ENCODE measurements at regions not wholly inside any gene's neighbourhood (a gene's known extent, or its start where the extent isn't known, plus 50 kb on each side); places are given as distances from the start of the nearest gene placed in this dataset.

DNA sequence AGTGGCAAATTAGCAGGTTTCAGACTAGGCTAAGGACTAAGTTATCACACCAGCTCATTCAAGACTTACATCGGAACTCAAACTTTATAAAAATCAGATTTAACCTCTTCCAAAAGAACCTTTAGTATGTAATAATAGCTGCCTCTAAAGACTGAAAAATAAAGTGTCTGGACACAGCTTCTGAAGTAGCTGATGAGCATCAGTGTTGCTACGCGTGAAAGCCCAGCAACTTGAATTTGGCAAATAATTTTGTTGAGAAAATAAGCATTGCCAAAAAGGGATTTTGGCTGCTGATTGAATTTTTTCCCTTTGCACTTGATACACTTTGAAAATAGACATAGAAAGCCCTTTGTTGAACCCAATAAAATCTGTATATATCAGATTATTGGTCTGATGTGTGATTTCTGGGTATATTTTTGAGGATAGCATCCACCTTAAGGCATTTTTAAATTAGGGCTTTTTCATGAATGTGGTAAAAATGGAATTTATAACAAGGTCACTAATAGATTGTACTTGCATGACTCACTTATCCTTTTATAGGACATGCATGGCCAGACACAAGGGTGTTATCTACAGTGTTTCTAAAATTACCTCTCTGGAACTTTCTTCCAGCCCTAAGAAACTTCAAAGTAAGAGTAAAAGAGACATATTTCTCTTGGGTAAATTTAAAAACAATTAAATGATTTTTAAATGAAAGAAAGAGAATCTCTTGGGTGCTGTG lies 350.4 kb downstream of the TENT5A start:
- no peak overlapping the region for H3K27ac Mint-ChIP-seq (ENCODE audit: low read depth)
- ATAC-seq (replicated peaks; ENCODE audit: extremely low read depth, poor library complexity, severe bottlenecking) (no peak), DNase-seq (ENCODE audit: low spot score in 2 of 2) (no peak)
- no peaks in the 10 kb centered on the region for H3K36me3 Mint-ChIP-seq (ENCODE audit: insufficient read depth)
- H3K4me3 Mint-ChIP-seq: no peak overlapping the region
- H3K4me1 Mint-ChIP-seq: no peaks in the 10 kb centered on the region
- H3K9me3 Mint-ChIP-seq: no peaks in the 10 kb centered on the region
- H3K27me3 Mint-ChIP-seq: no peaks in the 10 kb centered on the region

DNA sequence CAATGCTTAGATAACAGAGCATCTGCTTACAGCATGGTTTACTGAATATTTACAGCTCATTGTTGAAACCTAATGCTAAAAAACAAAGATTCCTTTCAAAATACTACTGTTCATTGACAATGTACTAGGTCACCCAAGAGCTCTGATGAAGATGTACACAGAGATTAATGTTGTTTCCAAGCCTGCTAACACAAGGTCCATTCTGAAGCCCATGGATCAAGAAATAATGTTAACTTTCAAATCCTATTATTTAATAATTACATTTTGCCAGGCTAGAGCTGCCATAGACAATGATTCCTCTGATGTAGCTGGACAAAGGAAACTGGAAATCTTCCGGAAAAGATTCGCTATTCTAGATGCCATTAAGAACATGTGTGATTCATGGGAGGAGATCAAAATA lies 355.6 kb downstream of the TENT5A start:
- no peaks in the 10 kb centered on the region for H3K9me3 Mint-ChIP-seq
- H3K4me3 Mint-ChIP-seq: no peak overlapping the region
- no peaks in the 10 kb centered on the region for H3K4me1 Mint-ChIP-seq

DNA sequence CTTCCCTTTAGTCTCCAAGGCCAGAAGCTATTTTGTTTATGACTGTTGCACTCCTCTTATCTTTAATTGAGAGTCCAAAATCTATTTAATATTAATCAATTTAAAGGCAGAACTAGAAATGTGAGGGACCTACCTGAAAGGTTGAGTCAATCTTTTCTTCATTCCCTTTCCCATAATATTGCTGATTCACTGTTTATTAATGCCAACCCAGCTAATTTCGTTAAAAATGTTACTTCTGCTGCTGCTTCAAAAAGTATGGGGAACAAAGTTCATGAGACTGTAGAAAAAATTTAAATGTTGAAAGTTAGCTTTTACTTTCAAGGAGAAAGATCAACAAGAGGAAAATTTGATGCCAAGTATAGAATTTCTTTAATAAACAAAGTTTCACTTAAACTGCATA lies 365.3 kb downstream of the TENT5A start:
- DNase-seq (ENCODE audit: low spot score in 2 of 2) (no peak), ATAC-seq (replicated peaks; ENCODE audit: extremely low read depth, poor library complexity, severe bottlenecking) (no peak)
- Mint-ChIP-seq H3K4me1 (no peaks in the 10 kb centered on the region), H3K36me3 (ENCODE audit: insufficient read depth) (no peaks in the 10 kb centered on the region), H3K9me3 (peaks cover 19% of the 10 kb centered on the region), H3K27ac (ENCODE audit: low read depth) (no peak overlapping the region), H3K27me3 (no peaks in the 10 kb centered on the region), H3K4me3 (no peak overlapping the region)

More for the DNA sequence above, 355.6 kb downstream of the TENT5A start:
- no peak for ATAC-seq (replicated peaks; ENCODE audit: extremely low read depth, poor library complexity, severe bottlenecking)
- Mint-ChIP-seq H3K36me3 (ENCODE audit: insufficient read depth) (peaks cover 2% of the 10 kb centered on the region), H3K27ac (ENCODE audit: low read depth) (no peak overlapping the region), H3K27me3 (no peaks in the 10 kb centered on the region)
- DNase-seq (ENCODE audit: low spot score in 2 of 2): no peak

DNA sequence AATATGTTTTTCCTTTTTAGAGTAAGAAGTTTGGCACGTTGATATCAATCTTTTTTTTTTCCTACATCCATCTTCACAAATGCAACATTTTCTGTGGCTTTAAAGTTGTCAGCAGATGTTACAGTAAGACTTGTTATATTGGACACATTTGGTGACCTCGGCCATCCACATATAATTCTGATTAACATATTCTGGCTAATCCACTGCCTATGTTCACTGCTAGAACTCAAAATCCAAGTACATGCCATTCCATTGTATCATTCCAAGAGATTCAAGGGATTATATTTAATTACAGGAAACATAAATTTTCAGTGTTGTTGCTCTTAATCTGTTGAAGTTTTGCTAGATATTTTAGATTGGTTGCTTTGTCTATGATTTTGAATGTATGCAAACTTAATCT lies 367.6 kb downstream of the TENT5A start:
- Mint-ChIP-seq H3K4me3 (no peak overlapping the region), H3K36me3 (ENCODE audit: insufficient read depth) (no peaks in the 10 kb centered on the region), H3K4me1 (no peaks in the 10 kb centered on the region), H3K27ac (ENCODE audit: low read depth) (no peak overlapping the region), H3K9me3 (peaks cover 18% of the 10 kb centered on the region), H3K27me3 (no peaks in the 10 kb centered on the region)
- DNase-seq (ENCODE audit: low spot score in 2 of 2) (no peak), ATAC-seq (replicated peaks; ENCODE audit: extremely low read depth, poor library complexity, severe bottlenecking) (no peak)

DNA sequence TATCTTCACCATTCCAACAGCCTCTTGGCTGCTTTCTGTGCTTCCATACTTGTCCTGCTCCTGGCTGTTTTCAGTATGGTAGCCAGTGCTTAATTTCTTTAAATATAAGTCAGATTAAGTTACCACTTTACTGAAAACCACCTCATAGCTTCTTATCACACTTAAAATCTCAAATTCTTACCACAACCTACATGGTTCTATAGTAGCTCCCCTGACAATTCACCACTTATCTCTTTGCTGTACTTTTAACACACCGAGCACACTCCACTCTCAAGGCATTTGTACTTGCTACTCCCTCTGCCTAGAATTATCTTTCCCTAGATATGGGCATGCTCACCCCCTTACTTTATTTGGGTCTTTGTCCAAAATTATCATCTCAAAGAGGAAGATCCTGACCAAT lies 369.0 kb downstream of the TENT5A start:
- ATAC-seq (replicated peaks; ENCODE audit: extremely low read depth, poor library complexity, severe bottlenecking): no peak
- H3K9me3 Mint-ChIP-seq: peaks cover 24% of the 10 kb centered on the region
- H3K27me3 Mint-ChIP-seq: no peaks in the 10 kb centered on the region
- no peak for DNase-seq (ENCODE audit: low spot score in 2 of 2)
- no peaks in the 10 kb centered on the region for H3K36me3 Mint-ChIP-seq (ENCODE audit: insufficient read depth)
- H3K27ac Mint-ChIP-seq (ENCODE audit: low read depth): no peak overlapping the region
- no peak overlapping the region for H3K4me3 Mint-ChIP-seq
- H3K4me1 Mint-ChIP-seq: no peaks in the 10 kb centered on the region

DNA sequence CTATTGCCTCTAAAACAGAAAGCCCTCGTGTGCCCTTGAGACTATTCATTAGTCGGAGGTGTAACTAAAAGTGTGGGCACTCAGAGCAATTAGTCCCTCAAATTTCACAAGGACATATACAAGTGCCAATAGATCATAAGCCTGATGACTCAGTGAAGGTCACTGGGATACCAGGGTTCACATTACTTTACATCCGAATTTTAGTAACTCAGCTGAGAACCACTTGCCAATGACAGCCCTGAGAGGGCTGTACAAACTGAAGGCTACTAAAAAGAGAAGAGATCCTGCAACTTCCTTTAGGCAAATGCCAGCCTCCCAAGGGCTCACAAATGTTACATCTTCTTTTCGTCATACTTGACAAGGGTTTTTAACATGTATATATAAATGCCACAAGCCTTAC lies 369.6 kb downstream of the TENT5A start:
- no peaks in the 10 kb centered on the region for H3K36me3 Mint-ChIP-seq (ENCODE audit: insufficient read depth)
- DNase-seq (ENCODE audit: low spot score in 2 of 2): no peak
- H3K4me1 Mint-ChIP-seq: no peaks in the 10 kb centered on the region
- no peak overlapping the region for H3K4me3 Mint-ChIP-seq
- peaks cover 24% of the 10 kb centered on the region for H3K9me3 Mint-ChIP-seq
- no peak overlapping the region for H3K27ac Mint-ChIP-seq (ENCODE audit: low read depth)
- ATAC-seq (replicated peaks; ENCODE audit: extremely low read depth, poor library complexity, severe bottlenecking): no peak
- H3K27me3 Mint-ChIP-seq: no peaks in the 10 kb centered on the region

DNA sequence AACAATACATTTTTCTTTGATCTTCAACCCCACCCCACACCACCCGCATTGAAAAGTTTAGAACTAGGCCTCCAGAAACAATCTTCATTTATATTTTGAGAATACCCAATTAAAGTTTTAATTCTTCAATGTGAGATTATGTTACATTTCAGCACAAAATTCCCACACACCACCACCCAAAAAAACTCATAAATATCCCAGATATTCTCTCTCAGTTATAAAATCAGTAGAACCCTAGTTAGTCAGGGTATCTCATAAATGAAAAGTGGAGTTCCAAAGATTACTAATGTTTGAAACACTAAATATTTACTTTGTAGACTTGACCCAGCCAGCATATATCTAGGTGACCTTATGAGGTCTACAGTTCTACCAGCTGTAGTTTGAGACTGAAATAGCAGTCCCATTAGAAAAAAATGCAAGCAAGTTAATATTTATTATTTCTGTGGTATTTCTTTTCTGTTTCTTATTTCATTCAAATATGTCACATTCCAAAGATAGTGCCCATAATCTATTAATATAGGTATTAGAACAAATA lies 371.0 kb downstream of the TENT5A start:
- Mint-ChIP-seq H3K27ac (ENCODE audit: low read depth) (no peak overlapping the region), H3K36me3 (ENCODE audit: insufficient read depth) (no peaks in the 10 kb centered on the region), H3K4me1 (no peaks in the 10 kb centered on the region), H3K4me3 (no peak overlapping the region), H3K9me3 (peaks cover 24% of the 10 kb centered on the region), H3K27me3 (no peaks in the 10 kb centered on the region)
- no peak for ATAC-seq (replicated peaks; ENCODE audit: extremely low read depth, poor library complexity, severe bottlenecking)
- no peak for DNase-seq (ENCODE audit: low spot score in 2 of 2)

DNA sequence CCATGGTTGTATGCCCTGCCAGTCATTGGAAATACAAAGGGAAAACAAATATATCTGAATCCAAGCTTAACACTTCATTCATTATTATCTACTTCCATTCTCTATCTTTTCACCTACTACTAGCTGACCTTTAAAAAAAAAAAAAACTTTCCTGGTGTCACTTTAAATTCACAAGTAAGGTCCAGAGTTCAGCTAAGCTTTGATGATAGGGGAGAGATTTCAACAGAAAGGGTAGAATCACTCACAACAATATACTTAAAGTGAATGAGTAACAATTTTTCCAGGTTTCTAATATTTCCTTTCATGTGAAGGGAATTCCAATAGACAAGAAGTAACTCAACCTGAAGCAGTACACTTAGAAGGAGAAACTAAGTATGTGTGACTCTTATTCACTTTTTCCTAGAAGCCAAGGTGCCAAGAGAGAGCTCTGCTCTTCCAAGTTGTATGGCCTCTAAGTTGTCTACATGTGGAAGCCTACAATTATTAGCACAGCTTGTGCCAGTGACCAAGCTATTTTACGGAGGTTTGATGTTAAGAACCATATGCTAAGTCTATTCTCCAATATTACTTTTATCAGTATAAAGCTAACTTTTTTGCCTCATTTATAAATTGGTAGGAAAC lies 371.7 kb downstream of the TENT5A start:
- H3K4me1 Mint-ChIP-seq: no peaks in the 10 kb centered on the region
- peaks cover 21% of the 10 kb centered on the region for H3K9me3 Mint-ChIP-seq
- H3K36me3 Mint-ChIP-seq (ENCODE audit: insufficient read depth): no peaks in the 10 kb centered on the region
- H3K4me3 Mint-ChIP-seq: no peak overlapping the region
- no peaks in the 10 kb centered on the region for H3K27me3 Mint-ChIP-seq
- no peak overlapping the region for H3K27ac Mint-ChIP-seq (ENCODE audit: low read depth)
- ATAC-seq (replicated peaks; ENCODE audit: extremely low read depth, poor library complexity, severe bottlenecking) (no peak), DNase-seq (ENCODE audit: low spot score in 2 of 2) (no peak)

DNA sequence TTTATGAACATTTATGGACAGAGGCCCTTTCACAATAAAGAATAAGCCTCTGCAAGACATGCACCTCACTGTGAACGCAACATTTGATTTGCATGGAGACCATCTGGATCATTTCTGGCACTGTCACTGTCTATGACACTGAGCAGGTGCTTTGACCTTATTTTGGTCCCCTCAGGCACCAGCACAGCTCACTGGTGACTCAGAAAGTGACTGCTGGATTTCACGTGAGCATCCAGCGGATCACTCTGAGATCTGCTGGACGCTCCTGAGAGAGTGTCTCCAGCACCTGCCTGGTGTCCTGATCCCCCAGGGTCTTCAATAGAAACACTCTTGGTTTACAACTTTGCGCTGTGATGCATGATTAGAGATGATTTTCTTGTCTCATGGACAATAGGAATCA lies 375.7 kb downstream of the TENT5A start:
- DNase-seq (ENCODE audit: low spot score in 2 of 2) (no peak), ATAC-seq (replicated peaks; ENCODE audit: extremely low read depth, poor library complexity, severe bottlenecking) (no peak)
- Mint-ChIP-seq H3K4me1 (no peaks in the 10 kb centered on the region), H3K27me3 (no peaks in the 10 kb centered on the region), H3K9me3 (peaks cover 14% of the 10 kb centered on the region), H3K36me3 (ENCODE audit: insufficient read depth) (no peaks in the 10 kb centered on the region), H3K27ac (ENCODE audit: low read depth) (no peak overlapping the region), H3K4me3 (no peak overlapping the region)

DNA sequence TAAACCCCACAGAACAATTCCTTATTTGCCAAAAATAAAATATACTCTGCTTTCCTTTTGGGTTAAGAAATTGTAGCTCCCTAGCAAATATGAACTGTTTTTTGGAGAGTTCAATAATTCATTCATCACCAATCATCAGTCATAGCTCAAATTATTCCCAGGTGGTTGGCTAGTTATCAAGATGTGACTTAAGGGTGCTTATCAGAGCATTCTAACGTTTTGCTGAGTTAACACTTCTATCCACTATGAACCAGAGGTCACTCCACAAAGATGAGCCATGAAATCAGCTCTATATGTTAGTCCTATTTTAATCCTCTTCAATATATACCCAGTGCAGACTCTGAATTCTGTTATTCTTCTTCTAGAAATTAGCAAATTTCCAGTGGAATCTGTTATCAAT lies 379.1 kb downstream of the TENT5A start:
- no peaks in the 10 kb centered on the region for H3K27me3 Mint-ChIP-seq
- no peaks in the 10 kb centered on the region for H3K36me3 Mint-ChIP-seq (ENCODE audit: insufficient read depth)
- DNase-seq (ENCODE audit: low spot score in 2 of 2): no peak
- ATAC-seq (replicated peaks; ENCODE audit: extremely low read depth, poor library complexity, severe bottlenecking): no peak
- H3K4me3 Mint-ChIP-seq: no peak overlapping the region
- no peak overlapping the region for H3K27ac Mint-ChIP-seq (ENCODE audit: low read depth)
- peaks cover 13% of the 10 kb centered on the region for H3K9me3 Mint-ChIP-seq
- no peaks in the 10 kb centered on the region for H3K4me1 Mint-ChIP-seq

DNA sequence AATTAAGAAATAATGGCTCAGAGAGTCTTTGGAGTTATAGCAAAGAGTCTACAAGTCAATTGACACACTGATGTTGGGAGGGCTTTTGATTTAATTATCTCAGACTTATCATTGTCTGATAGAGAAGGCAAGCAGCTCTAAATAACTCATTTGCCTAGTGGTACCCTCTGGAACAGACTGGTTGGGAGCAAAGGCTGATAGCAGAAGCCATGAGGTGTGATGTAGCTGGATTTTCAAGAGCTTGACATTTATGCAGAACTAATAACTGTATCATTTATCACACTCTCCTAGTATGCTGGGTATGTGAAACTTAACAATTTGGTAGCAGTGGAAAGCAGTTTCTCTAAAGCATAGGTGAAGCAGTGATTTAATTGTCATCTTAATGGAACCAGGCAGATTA lies 380.6 kb downstream of the TENT5A start:
- no peaks in the 10 kb centered on the region for H3K4me1 Mint-ChIP-seq
- H3K9me3 Mint-ChIP-seq: peaks cover 13% of the 10 kb centered on the region
- H3K36me3 Mint-ChIP-seq (ENCODE audit: insufficient read depth): no peaks in the 10 kb centered on the region
- H3K27ac Mint-ChIP-seq (ENCODE audit: low read depth): no peak overlapping the region
- no peaks in the 10 kb centered on the region for H3K27me3 Mint-ChIP-seq
- DNase-seq (ENCODE audit: low spot score in 2 of 2): no peak
- no peak overlapping the region for H3K4me3 Mint-ChIP-seq
- ATAC-seq (replicated peaks; ENCODE audit: extremely low read depth, poor library complexity, severe bottlenecking): no peak

DNA sequence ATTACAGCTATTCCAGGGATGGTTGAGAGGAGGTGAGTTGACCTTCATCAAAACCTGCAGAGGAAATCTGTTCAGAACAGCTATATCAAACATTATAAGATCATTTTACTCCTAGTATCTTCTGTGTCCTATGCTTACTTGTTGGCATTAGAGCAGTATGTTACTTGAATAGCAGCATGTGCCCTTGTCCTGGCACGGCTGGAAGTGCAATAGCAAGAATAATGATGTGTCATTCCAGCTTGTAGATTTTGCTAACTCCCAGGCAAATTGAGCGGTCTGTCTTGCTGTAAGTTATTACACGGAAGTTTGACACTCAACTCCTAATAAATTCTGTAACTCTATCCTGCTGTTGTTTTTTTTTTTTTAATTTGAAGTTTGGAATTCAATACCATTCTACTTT lies 385.5 kb downstream of the TENT5A start:
- DNase-seq (ENCODE audit: low spot score in 2 of 2) (no peak), ATAC-seq (replicated peaks; ENCODE audit: extremely low read depth, poor library complexity, severe bottlenecking) (no peak)
- peaks cover 8% of the 10 kb centered on the region for H3K9me3 Mint-ChIP-seq
- no peak overlapping the region for H3K27ac Mint-ChIP-seq (ENCODE audit: low read depth)
- no peaks in the 10 kb centered on the region for H3K4me1 Mint-ChIP-seq
- H3K4me3 Mint-ChIP-seq: no peak overlapping the region
- no peaks in the 10 kb centered on the region for H3K27me3 Mint-ChIP-seq
- H3K36me3 Mint-ChIP-seq (ENCODE audit: insufficient read depth): no peaks in the 10 kb centered on the region

DNA sequence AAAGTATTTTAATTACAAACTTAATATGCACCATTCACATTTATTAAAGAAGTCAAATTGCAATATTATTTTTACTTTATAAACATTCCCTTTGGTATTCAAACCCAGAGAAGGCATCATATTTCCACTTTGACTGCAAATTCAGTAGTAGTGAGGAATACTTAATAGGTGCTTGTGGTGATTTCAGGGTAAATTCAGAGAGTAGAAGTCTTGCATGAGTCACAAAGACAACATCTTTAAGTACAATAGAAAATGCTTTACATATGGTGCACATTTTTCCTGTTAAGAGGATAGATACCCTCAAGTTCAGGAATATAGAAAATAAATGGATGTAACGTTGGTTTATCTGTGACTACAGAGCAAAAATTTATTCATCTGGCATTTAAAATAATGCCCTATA lies 390.2 kb downstream of the TENT5A start:
- Mint-ChIP-seq H3K4me1 (no peaks in the 10 kb centered on the region), H3K27me3 (no peaks in the 10 kb centered on the region), H3K4me3 (no peak overlapping the region), H3K9me3 (peaks cover 6% of the 10 kb centered on the region), H3K27ac (ENCODE audit: low read depth) (no peak overlapping the region), H3K36me3 (ENCODE audit: insufficient read depth) (no peaks in the 10 kb centered on the region)
- DNase-seq (ENCODE audit: low spot score in 2 of 2) (no peak), ATAC-seq (replicated peaks; ENCODE audit: extremely low read depth, poor library complexity, severe bottlenecking) (no peak)

All from central memory CD8-positive, alpha-beta T cell (primary cell).